Inflammatory macrophage treated with lipopolysaccharide for 1 hour (primary cell): ENCODE measurements at regions not wholly inside any gene's neighbourhood (a gene's known extent, or its start where the extent isn't known, plus 50 kb on each side); places are given as distances from the start of the nearest gene placed in this dataset.
"Not testable (repeated sequence)": the region's sequence is repeated elsewhere in the genome, so short reads cannot be mapped to it uniquely, and the experiment has no call there.

Source experiments
- DNase-seq, 2 donors: peaks; one replicate each; pipeline ENCODE4 v3.0.0-alpha.2; 2020 to 2022

GRCh38 chr4:188437535-188437934 is 298.3 kb downstream of the TRIML1 start:
- DNase-seq = no peak

DNA sequence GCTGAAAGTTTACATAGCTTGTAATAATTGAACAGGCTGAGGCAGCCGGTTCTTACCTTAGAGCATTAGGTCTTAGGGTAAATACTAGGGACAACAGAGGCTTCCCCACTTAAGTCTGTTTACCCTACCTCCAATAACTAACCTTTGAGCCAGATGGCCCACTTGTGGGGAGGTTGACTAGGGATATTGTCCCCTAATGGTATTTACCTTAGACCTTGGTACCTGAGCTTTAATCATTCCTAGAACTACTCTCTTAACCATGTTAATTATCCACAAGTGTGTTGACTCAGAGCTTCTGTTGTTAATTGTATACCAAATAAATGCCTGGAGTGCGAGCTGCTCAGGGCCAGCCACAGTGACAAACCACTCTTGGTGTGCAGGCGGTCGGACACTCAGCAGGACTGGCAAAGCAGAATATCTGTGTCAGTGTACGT is 299.2 kb downstream of the TRIML1 start:
- not testable (repeated sequence) for DNase-seq

DNA sequence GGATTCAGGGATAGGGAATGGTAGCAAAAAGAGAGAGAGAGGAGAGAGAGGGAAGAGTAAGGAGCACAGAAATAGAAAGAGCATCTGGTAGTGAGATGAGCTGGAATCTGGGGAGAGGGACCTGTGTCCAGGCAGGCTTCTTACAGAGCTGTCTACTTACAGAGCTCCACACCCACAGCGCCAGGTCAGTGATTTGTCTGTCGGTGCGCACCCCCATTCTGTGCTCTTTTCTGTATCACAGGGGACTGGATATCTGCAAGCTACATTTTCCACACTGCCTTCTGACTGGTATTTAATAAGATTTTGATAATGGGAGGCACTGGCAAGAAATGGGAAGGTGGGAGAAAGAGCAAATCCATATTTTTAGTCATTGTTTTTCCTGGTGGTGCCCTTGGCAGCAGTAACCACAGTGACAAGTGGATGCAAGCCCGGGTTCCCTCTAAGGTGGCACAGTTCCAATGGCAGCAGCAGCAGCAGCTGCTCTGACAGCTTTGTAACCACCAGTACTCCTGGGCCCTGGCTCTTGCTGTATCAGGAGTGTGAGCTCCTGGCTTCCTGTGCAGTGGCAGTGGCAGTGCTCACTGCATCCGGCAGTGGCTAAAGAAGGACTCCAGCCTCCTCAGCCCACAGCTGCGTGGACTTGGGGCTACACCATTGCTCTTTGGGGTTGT is 300.5 kb downstream of the TRIML1 start:
- no peak for DNase-seq

- no peak for DNase-seq
Measured at GRCh38 chr4:188444500-188444899, 305.3 kb downstream of the TRIML1 start.

DNA sequence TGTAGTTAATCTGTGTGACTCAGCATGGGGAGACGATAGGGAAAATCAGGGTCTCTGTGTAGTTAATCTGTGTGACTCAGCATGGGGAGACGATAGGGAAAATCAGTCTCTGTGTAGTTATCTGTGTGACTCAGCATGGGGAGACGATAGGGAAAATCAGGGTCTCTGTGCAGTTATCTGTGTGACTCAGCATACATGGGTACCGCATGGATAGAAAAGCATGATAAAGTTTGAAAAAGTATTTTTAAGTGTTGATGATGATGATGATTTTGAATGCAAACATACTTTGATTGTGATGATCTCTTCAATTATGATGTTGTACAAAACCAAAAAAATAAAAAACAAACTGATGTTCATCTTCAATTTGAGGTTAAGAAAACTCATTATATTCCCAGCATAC is 309.8 kb downstream of the TRIML1 start:
- DNase-seq = not testable (repeated sequence)

- no peak for DNase-seq
Measured at GRCh38 chr4:188450571-188450970, 311.3 kb downstream of the TRIML1 start.

GRCh38 chr4:188452097-188452496 is 312.9 kb downstream of the TRIML1 start:
- DNase-seq = no peak

DNA sequence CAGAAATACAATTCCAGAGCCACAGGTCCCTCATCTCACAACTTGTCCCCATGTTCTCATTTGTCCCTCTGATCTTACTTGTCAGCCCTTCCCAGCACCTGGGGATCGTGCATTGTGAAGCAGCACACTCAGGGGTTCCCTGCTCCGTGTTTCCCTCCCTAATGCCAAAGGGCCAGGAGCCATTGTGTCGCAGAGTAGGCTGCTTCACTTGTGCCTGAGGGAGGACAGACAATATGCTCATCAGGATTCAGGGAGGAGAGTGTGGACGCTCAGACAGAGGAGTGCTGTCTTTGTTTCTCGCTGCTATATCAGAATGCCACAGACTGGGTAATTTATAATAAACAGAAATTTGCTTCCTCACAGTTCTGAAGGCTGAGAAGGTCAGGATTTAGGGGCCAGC is 315.3 kb downstream of the TRIML1 start:
- no peak for DNase-seq

DNA sequence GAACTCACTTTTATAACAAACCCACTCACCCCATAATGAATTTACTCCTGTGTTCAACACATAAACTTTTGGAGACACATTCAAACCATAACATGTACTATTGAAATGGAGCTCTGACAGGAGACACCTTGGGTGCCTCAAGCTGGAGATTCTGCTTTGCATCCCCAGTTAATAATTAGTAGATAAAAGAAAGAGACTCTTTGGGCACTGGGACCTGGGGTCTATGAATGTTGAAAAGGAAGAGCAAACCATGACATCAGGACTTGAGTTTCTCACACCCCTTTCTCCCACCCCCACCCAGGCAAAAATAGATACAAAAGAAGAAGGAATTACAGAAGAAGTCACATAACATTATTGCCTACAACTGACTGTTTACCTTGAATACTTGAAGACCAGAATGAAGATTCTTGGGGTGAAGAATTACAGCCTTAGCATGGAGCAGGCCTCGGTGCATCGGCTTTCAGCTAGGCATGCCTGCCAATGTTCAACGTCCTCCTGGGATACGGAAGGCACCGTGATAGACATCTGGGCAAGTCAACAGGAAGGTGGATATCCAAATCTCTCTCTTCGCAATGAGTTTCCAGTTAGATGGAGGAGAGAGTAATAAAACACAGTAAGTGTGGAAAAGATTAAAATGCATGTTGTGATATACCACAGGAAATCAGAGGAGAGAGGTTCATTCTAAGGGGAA is 316.0 kb downstream of the TRIML1 start:
- no peak for DNase-seq

DNA sequence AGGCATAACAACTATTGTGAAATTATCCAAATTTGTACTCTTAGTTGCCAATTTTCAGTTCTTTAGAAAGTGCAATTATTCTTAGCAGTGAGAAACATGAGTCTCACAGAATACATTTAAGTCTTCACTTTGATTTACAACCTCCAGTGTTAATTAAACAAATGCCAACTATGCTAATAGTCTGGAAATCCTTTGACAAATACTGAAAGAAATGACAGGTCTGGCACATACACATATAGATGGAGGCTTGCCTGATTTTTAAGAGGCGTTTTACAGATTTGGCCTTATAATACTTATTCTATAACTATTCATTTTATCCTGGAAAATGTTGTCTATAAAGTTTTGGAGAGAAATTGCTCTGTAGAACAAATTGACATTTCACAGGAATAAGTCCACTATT is 320.1 kb downstream of the TRIML1 start:
- no peak for DNase-seq

- DNase-seq = no peak
Measured at GRCh38 chr4:188463909-188464308, 324.7 kb downstream of the TRIML1 start.

DNA sequence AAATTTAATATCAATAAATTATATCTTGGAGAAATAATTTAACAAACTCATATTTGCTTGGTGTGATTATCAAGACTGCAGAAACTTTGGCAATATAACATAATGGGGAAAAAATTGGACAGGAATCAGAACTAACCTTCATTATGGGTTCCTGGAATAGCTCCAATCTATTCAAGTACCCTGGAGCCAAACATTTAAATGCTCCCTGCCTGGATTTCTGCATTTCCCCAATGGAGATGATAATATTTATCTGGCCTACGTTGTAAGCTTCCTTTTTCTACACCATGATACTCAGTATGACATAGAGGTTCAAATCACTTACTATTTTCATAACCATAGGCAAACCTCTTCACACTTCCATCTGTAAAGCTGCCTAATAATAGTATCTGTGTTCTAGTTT is 326.8 kb downstream of the TRIML1 start:
- no peak for DNase-seq

- no peak for DNase-seq
Measured at GRCh38 chr4:188484256-188484655, 345.0 kb downstream of the TRIML1 start.

DNA sequence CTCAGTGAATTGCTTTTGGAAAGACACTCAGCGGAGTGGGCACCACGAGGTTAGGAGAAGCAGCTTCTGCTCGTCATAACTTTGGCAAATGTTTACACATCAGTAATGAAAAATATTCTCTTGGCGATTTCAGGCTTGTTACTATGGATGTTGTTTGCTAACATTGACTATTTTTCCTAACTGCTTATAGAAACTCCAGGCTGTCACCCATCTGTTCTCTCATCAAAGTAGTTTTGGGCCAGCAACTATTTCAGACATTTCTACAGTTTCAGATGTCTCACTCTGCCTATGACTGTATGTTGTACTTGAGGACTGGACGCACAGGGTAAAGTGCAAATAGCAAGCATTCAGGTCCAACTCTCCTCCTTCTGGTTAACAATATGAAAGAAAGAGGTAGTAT is 346.7 kb downstream of the TRIML1 start:
- DNase-seq = no peak

- DNase-seq = no peak
Measured at GRCh38 chr4:188492886-188493285, 353.6 kb downstream of the TRIML1 start.

- no peak for DNase-seq
Measured at GRCh38 chr4:188495169-188495568, 355.9 kb downstream of the TRIML1 start.

GRCh38 chr4:188511431-188511830 is 372.2 kb downstream of the TRIML1 start:
- no peak for DNase-seq

- DNase-seq = no peak
Measured at GRCh38 chr4:188532751-188533150, 393.5 kb downstream of the TRIML1 start.

- DNase-seq = no peak
Measured at GRCh38 chr4:188534297-188534696, 395.1 kb downstream of the TRIML1 start.

DNA sequence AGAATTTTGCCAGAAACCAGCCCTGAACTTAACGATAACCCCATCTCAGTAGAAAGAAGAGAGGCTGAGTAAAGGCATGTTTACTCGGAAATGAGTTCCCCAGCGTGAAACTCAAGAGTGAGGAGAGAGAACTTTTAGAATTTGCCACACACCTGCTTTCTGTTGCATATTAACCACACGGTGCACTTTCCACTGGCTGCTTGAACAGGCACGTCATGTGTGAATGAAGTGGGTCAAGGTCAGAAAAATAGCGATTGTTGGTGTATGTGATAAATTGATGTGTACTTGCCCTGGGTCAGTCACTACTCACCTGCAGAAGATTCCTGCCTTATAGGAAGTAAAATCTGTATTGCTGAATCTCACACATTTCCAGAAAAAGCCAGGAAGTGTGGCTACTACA is 395.7 kb downstream of the TRIML1 start:
- DNase-seq = no peak

DNA sequence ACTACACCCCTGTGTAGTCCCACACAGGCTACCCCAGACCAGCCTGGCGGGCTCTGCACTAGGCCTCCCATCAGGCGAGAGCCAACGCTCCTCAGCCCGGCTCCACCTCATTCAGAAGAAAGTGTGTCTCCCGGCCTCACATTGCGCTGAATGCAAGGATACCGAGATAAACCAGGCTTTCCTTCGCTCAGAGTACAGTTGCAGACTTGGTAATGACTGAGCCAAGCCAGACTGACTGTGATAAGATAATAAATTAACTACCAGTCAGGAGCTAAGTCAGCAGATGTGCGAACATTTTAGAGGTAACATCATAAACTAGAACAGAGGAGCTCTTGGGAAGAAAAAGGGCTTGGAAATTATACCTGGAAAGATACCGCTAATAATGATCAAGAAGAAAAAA is 397.6 kb downstream of the TRIML1 start:
- no peak for DNase-seq

DNA sequence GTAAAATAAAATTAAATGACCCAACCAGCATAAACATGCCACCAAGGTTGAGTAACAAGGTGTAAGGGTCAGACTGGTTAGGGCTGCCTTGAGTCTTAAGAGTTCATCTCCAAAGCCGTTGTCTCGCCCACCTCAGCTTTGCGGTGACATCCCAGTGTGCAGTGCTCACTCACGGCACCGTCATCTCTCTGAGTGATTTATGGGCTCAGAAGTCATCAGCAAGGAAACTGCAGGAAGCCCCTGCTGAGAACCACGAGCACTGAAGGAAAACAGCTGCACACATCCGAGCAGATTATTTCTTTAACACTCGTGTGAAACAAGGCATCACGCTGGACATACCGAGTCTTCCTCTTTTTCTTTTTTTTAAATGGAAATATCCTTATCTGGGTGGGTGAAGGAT is 411.1 kb downstream of the TRIML1 start:
- no peak for DNase-seq

GRCh38 chr4:188551156-188551555 is 411.9 kb downstream of the TRIML1 start:
- DNase-seq = no peak

DNA sequence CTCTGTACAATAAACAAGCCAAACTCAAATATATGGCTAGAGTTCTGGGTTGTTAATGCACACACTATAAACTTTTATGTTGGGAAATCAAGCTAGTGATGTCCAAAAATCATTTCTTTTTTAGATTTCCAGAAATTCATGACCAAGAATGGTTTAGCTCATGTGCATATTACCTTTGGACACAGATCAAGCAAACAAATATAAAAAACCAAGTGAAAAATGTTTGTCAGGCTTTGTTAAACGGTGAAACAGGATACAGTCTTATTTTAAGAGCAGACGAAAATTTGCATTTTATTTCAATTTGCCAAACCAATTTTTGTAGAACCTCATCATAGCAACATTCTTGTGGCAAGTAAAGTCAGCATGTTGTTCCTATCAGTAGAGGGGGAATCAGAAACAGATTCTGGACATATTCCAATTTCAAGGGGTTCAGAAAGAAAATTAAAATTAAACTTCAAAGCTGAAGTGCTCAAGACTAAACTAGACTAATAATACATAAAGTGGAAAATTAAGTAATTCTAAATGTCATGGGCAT is 413.6 kb downstream of the TRIML1 start:
- no peak for DNase-seq

DNA sequence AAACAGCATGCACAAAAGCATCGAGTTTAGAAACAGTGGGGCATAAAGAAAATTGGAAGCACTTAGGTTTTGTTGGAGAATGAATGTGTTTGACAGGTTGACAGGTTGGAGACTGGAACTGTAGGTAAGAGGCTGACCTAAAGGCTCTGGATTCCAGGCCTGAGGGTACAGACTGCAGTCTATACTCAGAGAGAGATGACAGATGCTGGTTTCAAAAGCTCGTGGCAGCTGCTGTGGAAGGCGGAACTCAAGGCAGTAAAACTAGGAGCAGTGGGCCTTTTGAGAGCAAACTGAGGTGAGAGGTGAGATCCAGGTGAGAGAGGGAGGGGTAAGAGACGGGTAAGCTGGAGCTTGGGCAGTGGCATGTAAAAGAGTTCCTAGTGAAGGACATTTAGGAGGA is 415.2 kb downstream of the TRIML1 start:
- no peak for DNase-seq
